ENCODE measurements at regions not wholly inside any gene's neighbourhood (a gene's known extent, or its start where the extent isn't known, plus 50 kb on each side); places are given as distances from the start of the nearest gene placed in this dataset.

DNA sequence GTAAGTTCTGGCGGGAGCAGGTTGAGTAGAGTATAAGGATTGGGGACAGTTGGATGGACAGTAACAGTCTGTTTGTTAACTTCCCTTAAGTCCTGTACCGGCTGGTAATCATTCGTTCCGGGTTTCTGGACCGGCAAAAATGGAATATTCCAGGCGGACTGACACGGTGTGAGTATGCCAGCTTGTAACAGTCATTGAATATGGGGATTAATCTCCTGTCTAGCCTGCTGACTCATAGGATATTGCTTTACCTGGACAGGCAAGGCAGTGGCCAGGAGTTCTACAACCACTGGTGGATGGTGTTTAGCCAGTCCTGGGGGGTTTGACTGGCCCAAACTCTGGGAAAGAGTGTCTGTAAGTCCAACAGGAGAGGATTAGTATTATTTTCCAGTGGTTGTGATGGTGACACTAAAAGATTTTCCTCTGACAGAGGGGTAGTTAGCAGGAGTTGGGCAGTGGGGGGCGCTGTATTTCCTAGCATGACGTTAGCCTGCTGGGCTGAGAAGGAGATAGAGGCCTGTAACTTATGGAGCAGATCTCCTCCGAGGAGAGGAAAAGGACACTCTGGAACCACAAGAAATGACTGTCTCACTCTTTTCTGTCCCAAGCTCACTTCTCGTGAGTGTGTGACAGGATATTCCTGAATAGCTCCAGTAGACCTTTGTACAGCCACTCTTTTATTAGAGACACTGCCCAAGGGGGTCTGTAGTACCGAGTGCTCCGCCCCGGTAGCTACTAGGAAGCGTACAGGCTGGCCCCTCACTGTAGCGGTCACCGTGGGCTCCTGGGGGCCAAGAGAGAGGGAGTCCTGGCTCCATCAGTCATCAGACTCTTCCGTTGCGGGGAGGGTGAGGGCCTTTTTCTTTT is 152.2 kb downstream of the TRIM27 start:
- Histone ChIP-seq H3K9me3 (replicated peaks) (no peaks in the 10 kb centered on the region), H3K4me3 (no peak overlapping the region), H3K4me1 (replicated peaks) (no peaks in the 10 kb centered on the region), H3K27ac (no peak overlapping the region), H3K27me3 (replicated peaks) (peaks cover 54% of the 10 kb centered on the region), H3K36me3 (no peaks in the 10 kb centered on the region)
- peak in 1 of 2 experiments; percentile 12 for DNase-seq (ENCODE audit: low read depth in 1 of 2, low spot score in 2 of 2)

DNA sequence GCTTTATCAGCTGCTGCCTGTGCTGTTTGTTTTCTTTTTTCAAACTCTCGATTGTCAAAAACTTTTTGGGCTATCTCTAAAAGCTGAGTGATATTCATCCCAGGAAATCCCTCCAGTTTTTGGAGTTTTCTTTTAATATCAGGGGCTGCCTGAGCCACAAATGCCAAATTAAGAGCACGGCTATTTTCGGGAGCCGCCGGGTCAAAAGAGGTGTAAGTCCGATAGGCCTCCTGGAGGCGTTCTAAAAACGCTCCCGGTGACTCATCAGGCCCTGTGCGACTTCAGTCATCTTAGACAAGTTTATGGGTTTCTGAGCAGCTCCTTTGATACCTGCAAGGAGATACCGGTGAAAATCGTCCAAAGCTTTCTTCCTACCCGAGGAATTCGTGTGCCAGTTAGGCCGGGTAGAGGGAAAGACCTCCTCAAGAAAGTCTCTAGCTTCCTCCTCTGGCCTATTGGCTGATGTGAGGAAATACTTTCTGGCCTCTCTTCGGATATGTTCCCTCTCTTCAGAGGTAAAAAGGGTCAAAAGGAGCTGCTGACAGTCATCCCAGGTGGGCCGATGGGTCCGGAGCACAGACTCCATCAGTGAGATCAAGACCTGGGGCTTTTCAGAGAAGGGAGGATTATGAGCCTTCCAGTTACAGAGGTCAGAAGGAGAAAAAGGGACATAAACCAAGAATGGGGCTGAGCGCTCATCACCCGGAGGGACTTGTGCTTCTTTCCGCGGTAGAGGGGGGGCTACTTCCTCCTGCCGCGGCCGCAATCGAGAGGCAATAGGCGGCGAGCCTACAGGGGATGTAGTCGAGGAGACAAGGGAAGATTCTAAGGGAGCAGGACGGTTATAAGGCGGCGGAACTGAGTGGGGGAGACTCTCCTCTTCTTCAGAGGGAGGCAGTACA is 151.1 kb downstream of the TRIM27 start:
- DNase-seq (ENCODE audit: low read depth in 1 of 2, low spot score in 2 of 2) = peak in 1 of 2 experiments; percentile 16
- Histone ChIP-seq H3K36me3 (no peaks in the 10 kb centered on the region), H3K27ac (no peak overlapping the region), H3K4me1 (replicated peaks) (no peaks in the 10 kb centered on the region), H3K9me3 (replicated peaks) (no peaks in the 10 kb centered on the region), H3K4me3 (no peak overlapping the region), H3K27me3 (replicated peaks) (peaks cover 65% of the 10 kb centered on the region)

DNA sequence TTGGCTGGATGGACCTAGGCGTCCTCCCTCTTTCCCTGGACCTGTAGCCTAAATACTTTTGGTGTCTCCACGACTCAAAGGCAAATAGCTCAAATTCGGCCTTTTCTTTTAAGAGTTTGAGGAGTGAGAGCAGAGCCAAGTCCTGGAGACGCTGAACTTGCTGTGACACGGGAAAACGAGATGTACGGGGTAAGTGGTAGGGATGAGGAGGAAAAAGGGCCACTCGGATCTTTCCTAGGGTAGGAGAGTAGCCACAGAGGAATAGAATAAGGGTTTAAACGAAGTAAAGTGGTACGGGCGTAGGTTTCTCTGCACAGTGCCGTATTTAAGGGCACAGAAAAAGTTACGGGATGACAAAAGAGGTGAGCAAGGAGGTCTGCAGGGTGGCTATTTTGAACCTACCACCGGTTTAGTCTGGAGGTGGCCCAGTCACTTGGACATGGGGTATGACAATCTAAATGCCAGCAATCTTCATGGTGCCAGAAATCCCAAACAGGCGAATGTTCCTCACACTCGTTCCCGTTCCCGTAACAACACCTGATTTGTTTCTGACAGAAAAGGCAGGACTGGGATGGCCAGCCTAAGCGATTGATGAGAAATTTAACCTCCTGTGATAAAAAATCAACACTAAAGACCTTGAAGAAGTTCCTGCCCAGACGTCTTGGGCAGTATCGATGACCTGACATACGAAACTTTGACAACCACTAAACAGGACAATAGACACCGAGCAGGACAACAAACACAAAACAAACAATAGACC is 149.3 kb downstream of the TRIM27 start:
- H3K4me3 ChIP-seq = no peak overlapping the region
- H3K9me3 ChIP-seq (replicated peaks) = no peaks in the 10 kb centered on the region
- H3K4me1 ChIP-seq (replicated peaks) = no peaks in the 10 kb centered on the region
- H3K27ac ChIP-seq = no peak overlapping the region
- H3K36me3 ChIP-seq = no peaks in the 10 kb centered on the region
- DNase-seq (ENCODE audit: low read depth in 1 of 2, low spot score in 2 of 2) = peak in 1 of 2 experiments; percentile 14
- H3K27me3 ChIP-seq (replicated peaks) = peaks cover 70% of the 10 kb centered on the region

DNA sequence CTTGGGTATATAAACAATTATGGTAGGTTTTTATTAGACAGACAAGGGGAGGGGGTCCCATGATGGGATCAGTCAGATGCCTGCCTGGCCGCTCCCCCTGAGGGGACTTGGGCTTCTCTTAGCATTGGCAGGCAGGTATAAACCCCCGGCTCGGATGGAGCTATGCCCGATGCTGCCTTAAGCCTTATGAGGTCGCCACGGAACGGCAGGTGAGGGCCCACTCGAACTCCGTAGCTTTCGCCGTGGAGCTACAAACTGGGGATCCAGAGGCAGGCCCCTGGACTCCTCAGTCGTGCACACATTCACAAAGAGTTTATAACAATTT is 148.8 kb downstream of the TRIM27 start:
- peaks cover 73% of the 10 kb centered on the region for H3K27me3 ChIP-seq (replicated peaks)
- no peaks in the 10 kb centered on the region for H3K4me1 ChIP-seq (replicated peaks)
- H3K36me3 ChIP-seq = no peaks in the 10 kb centered on the region
- DNase-seq (ENCODE audit: low read depth in 1 of 2, low spot score in 2 of 2) = peak in 1 of 2 experiments; percentile 15
- H3K9me3 ChIP-seq (replicated peaks) = no peaks in the 10 kb centered on the region
- no peak overlapping the region for H3K4me3 ChIP-seq
- H3K27ac ChIP-seq = no peak overlapping the region

DNA sequence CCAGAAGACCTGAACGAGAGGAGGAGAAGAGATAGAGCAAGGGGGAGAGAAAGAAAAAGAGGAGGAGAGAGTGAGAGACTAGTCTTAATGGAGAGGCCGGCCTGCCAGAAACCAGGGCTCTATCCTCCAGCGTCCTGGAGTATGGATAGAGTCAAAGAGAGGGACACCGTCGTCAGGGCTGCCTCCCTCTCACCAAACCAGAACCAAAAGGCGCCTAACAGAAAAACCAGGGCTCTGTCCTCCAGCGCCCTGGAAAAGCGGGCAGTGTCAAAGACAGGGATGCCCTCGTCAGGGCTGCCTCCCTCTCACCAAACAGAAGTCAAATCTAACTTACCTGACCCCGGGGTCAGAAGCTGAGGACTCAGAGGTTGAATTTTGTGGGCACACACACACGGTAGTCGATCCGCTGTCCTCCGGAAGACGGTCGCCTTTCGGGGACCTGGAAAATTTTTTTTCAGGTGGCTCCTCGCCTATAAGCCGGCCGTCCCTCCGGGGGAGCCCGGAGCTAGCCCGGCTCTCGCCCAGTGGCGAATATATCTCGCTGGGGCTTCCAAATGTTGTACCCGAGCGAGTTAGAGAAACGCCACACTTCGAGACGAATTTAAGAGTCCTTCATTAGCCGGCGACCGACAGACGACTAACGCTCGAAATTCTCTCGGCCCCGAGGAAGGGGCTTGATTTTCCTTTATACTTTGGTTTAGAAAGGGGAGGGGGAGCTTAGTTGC is 148.2 kb downstream of the TRIM27 start:
- H3K9me3 ChIP-seq (replicated peaks) = no peaks in the 10 kb centered on the region
- H3K4me1 ChIP-seq (replicated peaks) = no peaks in the 10 kb centered on the region
- no peak overlapping the region for H3K27ac ChIP-seq
- no peak overlapping the region for H3K4me3 ChIP-seq
- peaks cover 72% of the 10 kb centered on the region for H3K27me3 ChIP-seq (replicated peaks)
- peak in 1 of 2 experiments; percentile 33 for DNase-seq (ENCODE audit: low read depth in 1 of 2, low spot score in 2 of 2)
- no peaks in the 10 kb centered on the region for H3K36me3 ChIP-seq

DNA sequence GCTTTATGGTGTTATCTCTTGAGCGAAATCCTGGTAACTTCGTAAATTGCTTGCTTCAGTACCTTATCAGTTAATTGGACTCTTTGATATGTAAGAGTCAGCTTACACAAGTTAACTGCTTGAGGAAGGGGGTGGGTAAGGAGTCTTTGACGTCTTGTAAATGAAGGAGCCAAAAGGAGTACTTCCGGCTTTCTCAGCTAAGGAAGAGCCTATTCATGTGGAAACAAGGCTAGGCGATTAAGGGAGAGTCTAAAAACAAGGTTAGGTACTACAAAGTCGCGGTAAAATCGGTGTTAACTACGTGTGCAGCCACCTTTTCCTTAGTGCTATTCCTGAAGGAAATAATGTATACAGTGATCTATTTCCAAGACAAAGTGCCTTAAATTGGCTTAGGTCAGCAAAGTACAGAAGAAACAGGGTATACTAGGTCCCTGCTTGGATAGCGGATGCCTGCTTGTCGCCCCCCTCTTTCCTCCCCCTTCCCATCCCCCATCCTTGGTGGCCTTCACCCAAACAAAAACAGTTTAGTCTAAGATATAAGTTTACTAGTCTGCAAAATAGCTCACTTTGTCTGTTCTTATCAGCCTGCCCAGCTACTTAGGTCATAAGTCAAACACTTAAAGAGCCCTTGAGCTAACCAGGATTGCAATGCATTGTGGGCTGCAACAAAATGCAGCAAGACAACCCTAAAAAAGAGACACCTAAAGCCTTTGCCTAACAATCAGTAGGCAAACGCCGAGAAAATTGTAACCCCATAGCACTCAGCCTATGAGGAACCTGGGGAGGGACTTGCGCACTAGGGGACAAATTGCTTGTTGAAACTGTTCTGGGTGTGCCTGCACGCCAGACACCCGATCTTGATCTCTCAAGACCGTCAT is 147.3 kb downstream of the TRIM27 start:
- H3K4me3 ChIP-seq = no peak overlapping the region
- no peak overlapping the region for H3K27ac ChIP-seq
- no peaks in the 10 kb centered on the region for H3K36me3 ChIP-seq
- H3K9me3 ChIP-seq (replicated peaks) = no peaks in the 10 kb centered on the region
- peak in 1 of 2 experiments; percentile 8 for DNase-seq (ENCODE audit: low read depth in 1 of 2, low spot score in 2 of 2)
- peaks cover 79% of the 10 kb centered on the region for H3K27me3 ChIP-seq (replicated peaks)
- H3K4me1 ChIP-seq (replicated peaks) = no peaks in the 10 kb centered on the region

DNA sequence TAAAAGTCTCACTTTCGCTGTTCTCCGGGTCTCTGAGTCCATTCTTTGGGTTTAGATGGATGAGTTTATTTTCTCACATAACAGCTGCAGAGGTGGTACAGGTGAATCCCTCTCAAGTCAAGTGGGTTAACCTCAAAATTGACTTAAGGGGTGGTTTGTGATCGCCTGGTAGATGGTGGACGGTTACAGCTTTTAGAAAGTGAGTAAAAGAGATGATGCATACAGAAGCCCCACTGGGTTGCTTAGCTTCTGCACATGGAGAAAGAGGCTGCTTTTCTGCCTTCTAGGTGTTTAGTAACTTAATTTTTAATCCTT is 146.7 kb downstream of the TRIM27 start:
- H3K4me1 ChIP-seq (replicated peaks) = no peaks in the 10 kb centered on the region
- DNase-seq (ENCODE audit: low read depth in 1 of 2, low spot score in 2 of 2) = peak in 1 of 2 experiments; percentile 4
- H3K27ac ChIP-seq = no peak overlapping the region
- H3K27me3 ChIP-seq (replicated peaks) = peaks cover 83% of the 10 kb centered on the region
- no peaks in the 10 kb centered on the region for H3K36me3 ChIP-seq
- no peak overlapping the region for H3K4me3 ChIP-seq
- H3K9me3 ChIP-seq (replicated peaks) = no peaks in the 10 kb centered on the region

DNA sequence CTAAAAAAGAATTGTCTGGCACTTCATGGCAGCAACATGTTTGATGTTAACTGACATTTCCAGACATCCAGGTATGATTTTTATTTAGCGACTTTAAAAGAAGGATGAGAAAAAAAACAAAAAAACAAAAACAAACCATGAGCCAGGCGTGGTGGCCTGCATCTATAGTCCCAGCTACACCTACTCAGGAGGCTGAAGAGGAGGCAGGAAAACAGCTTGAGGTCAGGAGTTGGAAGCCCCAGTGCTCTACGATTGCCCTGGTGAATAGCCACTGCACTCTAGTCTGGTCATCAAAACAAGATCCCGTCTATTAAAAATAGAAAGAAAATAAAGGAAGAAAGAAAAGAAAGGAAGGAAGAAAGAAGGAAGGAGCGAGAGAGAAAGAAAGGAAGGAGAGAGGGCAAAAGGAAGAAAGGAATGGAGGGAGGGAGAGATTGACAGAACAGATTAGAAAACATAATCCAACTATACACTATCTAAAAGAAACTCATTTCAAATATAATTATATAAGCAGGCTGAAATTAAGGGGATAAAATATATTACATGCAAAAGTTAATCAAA is 141.6 kb downstream of the TRIM27 start:
- no peaks in the 10 kb centered on the region for H3K36me3 ChIP-seq
- H3K4me1 ChIP-seq (replicated peaks) = no peaks in the 10 kb centered on the region
- no peaks in the 10 kb centered on the region for H3K9me3 ChIP-seq (replicated peaks)
- DNase-seq (ENCODE audit: low read depth in 1 of 2, low spot score in 2 of 2) = no peak
- peaks cover 71% of the 10 kb centered on the region for H3K27me3 ChIP-seq (replicated peaks)
- H3K27ac ChIP-seq = no peak overlapping the region
- H3K4me3 ChIP-seq = no peak overlapping the region

DNA sequence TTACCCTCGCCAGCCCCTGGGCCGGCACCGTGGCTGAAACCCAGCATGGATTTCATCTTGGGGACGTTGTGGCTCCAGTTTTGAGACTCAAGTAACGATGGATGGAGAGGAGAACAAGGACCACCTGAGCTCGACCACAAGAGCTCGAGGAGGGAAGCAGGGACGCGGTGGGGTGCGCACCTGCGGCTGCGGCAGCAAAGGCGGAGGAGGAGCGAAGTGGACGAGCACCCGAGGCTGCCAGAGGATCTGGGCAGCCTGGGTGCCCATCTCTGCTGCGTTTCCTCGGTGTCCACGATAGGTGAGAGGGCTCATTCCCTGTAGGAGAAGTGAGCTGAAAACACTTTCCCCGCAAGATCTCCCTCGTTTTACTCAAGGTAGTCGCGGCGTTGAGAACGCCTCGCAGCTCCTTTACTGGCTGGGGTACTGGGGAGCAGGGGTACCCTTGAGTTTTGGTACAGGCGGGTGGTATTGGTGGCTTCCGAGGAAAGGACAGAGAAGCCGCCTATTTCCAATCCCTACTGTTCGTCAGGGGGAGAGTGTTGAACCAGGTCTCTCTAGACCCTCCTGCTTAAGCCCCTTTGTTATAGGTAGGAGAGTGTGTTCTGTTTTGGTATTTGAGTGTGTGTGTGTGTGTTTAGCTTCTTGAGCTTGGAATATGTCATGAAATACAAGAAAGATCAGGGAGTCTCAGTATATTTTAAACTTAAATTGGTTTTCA is 137.7 kb downstream of the TRIM27 start:
- no peaks in the 10 kb centered on the region for H3K36me3 ChIP-seq
- H3K4me3 ChIP-seq = no peak overlapping the region
- H3K27me3 ChIP-seq (replicated peaks) = peaks cover 59% of the 10 kb centered on the region
- H3K9me3 ChIP-seq (replicated peaks) = no peaks in the 10 kb centered on the region
- DNase-seq (ENCODE audit: low read depth in 1 of 2, low spot score in 2 of 2) = no peak
- H3K4me1 ChIP-seq (replicated peaks) = peaks cover 5% of the 10 kb centered on the region; the same call in 1 of the 2 replicates
- H3K27ac ChIP-seq = no peak overlapping the region

DNA sequence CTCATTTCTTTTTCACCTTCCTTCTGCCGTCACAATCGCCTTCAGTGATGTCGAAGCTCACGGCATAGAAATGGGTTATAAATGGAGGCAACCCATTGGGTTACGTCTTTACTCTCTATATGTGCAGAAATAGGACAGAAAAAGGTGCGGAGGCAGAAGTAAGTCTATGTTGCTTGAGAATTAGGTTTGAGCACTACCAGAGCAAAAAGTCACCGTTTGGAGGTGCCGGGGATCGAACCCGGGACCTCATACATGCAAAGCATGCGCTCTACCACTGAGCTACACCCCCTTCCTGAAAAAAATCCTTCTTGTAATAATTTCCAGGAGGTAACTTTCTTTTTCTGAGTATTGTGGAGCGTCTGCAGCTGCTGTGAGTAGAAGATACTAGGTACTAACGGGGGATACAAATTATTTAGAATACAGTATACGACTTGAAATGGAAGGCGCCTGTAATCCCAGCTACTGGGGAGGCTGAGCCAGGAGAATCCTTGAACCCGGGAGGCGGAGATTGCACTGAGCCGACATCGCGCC is 134.2 kb downstream of the TRIM27 start:
- DNase-seq (ENCODE audit: low read depth in 1 of 2, low spot score in 2 of 2) = peak; percentile 52 to 81

DNA sequence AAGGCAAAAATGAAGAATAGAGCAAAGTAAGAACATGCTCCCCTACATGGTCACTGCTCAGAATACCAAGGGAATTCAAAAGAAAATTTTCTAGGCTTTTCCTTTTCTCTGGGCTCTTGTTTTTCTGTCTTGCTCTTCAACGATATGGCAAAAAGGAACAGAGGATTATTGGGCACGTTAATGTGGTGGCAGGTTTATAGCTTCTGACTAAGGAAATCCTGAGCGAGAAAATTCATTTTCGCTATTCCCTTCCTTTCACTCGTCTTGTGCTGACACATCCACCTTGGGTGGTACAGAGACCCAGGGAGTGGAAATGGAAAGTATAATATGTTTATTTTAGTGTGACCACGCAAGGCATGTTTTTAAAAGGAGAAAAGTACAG is 132.8 kb downstream of the TRIM27 start:
- no peak overlapping the region for H3K27ac ChIP-seq
- no peaks in the 10 kb centered on the region for H3K36me3 ChIP-seq
- peaks cover 6% of the 10 kb centered on the region; the same call in 1 of the 2 replicates for H3K4me1 ChIP-seq (replicated peaks)
- no peak overlapping the region for H3K4me3 ChIP-seq
- no peaks in the 10 kb centered on the region for H3K9me3 ChIP-seq (replicated peaks)
- peaks cover 44% of the 10 kb centered on the region for H3K27me3 ChIP-seq (replicated peaks)
- no peak for DNase-seq (ENCODE audit: low read depth in 1 of 2, low spot score in 2 of 2)

More for the DNA sequence above, 134.2 kb downstream of the TRIM27 start:
- H3K27me3 ChIP-seq (replicated peaks) = peaks cover 53% of the 10 kb centered on the region
- peaks cover 6% of the 10 kb centered on the region; the same call in 1 of the 2 replicates for H3K4me1 ChIP-seq (replicated peaks)
- H3K9me3 ChIP-seq (replicated peaks) = no peaks in the 10 kb centered on the region
- no peaks in the 10 kb centered on the region for H3K36me3 ChIP-seq
- H3K4me3 ChIP-seq = peak overlapping the region; percentile 27
- no peak overlapping the region for H3K27ac ChIP-seq

All from SJSA1 (cell line).